ENCODE measurements at regions not wholly inside any gene's neighbourhood (a gene's known extent, or its start where the extent isn't known, plus 50 kb on each side); places are given as distances from the start of the nearest gene placed in this dataset.

- TF ChIP-seq CTCF (IDR thresholded peaks at IDR 0.05 in 8 of 11, conservative IDR thresholded peaks at IDR 0.05 in 3 of 11) (no peak), POLR2AphosphoS5 (IDR thresholded peaks at IDR 0.05) (no peak), POLR2A (IDR thresholded peaks at IDR 0.05) (no peak)
- no peak overlapping the region for H3K27ac ChIP-seq
- WGBS, 5 donors = 67 to 81% (median 78%) methylated on average over 4 of the region's 4 CpGs
- H3K4me1 ChIP-seq = no peaks in the 10 kb centered on the region
- no peak for DNase-seq
- intact Hi-C loops (cut with DNase I; ENCODE audit: low total_unique reads) = no loop called here
- no peak overlapping the region for H3K4me3 ChIP-seq
- H3K9me3 ChIP-seq = peaks cover 0 to 7% (median 0%) of the 10 kb centered on the region in 8 donors
- H3K27me3 ChIP-seq (replicated peaks in 1 of 7) = peaks cover 0 to 3% (median 0%) of the 10 kb centered on the region in 7 donors
- no peaks in the 10 kb centered on the region for H3K36me3 ChIP-seq
Observed at GRCh38 chr1:233489411-233489810, 124.5 kb upstream of the KCNK1 start.

GRCh38 chr1:233490488-233490887 lies 123.4 kb upstream of the KCNK1 start:
- DNase-seq = no peak
- peaks cover 0 to 7% (median 0%) of the 10 kb centered on the region in 8 donors for H3K9me3 ChIP-seq
- H3K4me3 ChIP-seq = no peak overlapping the region
- WGBS, 5 donors = 41 to 65% (median 56%) methylated on average over 2 of the region's 2 CpGs
- no peak for TF ChIP-seq CTCF (IDR thresholded peaks at IDR 0.05 in 8 of 11, conservative IDR thresholded peaks at IDR 0.05 in 3 of 11)
- TF ChIP-seq POLR2AphosphoS5 (IDR thresholded peaks at IDR 0.05) = no peak
- no peak for TF ChIP-seq POLR2A (IDR thresholded peaks at IDR 0.05)
- H3K36me3 ChIP-seq = no peaks in the 10 kb centered on the region
- no peak overlapping the region for H3K27ac ChIP-seq
- no peaks in the 10 kb centered on the region for H3K4me1 ChIP-seq
- H3K27me3 ChIP-seq (replicated peaks in 1 of 7) = peaks cover 0 to 3% (median 0%) of the 10 kb centered on the region in 7 donors
- intact Hi-C loops (cut with DNase I; ENCODE audit: low total_unique reads) = no loop called here

GRCh38 chr1:233491953-233492620 lies 121.8 kb upstream of the KCNK1 start:
- TF ChIP-seq CTCF (IDR thresholded peaks at IDR 0.05 in 8 of 11, conservative IDR thresholded peaks at IDR 0.05 in 3 of 11) (no peak), POLR2AphosphoS5 (IDR thresholded peaks at IDR 0.05) (no peak), POLR2A (IDR thresholded peaks at IDR 0.05) (no peak)
- Histone ChIP-seq H3K36me3 (no peaks in the 10 kb centered on the region), H3K27ac (no peak overlapping the region), H3K4me1 (no peaks in the 10 kb centered on the region), H3K4me3 (no peak overlapping the region), H3K27me3 (replicated peaks in 1 of 7) (peaks cover 0 to 3% (median 0%) of the 10 kb centered on the region in 7 donors), H3K9me3 (peaks cover 0 to 10% (median 0%) of the 10 kb centered on the region in 8 donors)
- intact Hi-C loops (cut with DNase I; ENCODE audit: low total_unique reads) = no loop called here
- DNase-seq = no peak
- 65 to 75% (median 69%) methylated on average over 7 of the region's 7 CpGs for WGBS, 5 donors

GRCh38 chr1:233496993-233497392 lies 116.9 kb upstream of the KCNK1 start:
- Histone ChIP-seq H3K27me3 (replicated peaks in 1 of 7) (no peaks in the 10 kb centered on the region), H3K27ac (no peak overlapping the region), H3K9me3 (peaks cover 0 to 3% (median 0%) of the 10 kb centered on the region in 8 donors), H3K4me3 (no peak overlapping the region), H3K4me1 (no peaks in the 10 kb centered on the region), H3K36me3 (no peaks in the 10 kb centered on the region)
- no peak for TF ChIP-seq CTCF (IDR thresholded peaks at IDR 0.05 in 8 of 11, conservative IDR thresholded peaks at IDR 0.05 in 3 of 11)
- no peak for TF ChIP-seq POLR2A (IDR thresholded peaks at IDR 0.05)
- TF ChIP-seq POLR2AphosphoS5 (IDR thresholded peaks at IDR 0.05) = no peak
- WGBS, 5 donors = 71 to 85% (median 72%) methylated on average over 2 of the region's 2 CpGs
- intact Hi-C loops (cut with DNase I; ENCODE audit: low total_unique reads) = no loop called here
- DNase-seq = no peak

All from spleen (tissue), 11 donors.